RWPE1 (cell line): ENCODE measurements at regions not wholly inside any gene's neighbourhood (a gene's known extent, or its start where the extent isn't known, plus 50 kb on each side); places are given as distances from the start of the nearest gene placed in this dataset.

Experiments used
- CTCF ChIA-PET: fragments of 350-600 bp; sonication (Branson Sonifier 250); formaldehyde crosslinking; extraction: SDS; loops from one replicate; lab custom pipeline; 2021; lab: Yijun Ruan, JAX
- POLR2A ChIA-PET: fragments of 400-600 bp; formaldehyde crosslinking; extraction: SDS; loops from one replicate; lab custom pipeline; 2020; ENCODE audit warnings: antibody characterized with exemption; ENCODE audit not compliant: low non-redundant PET; lab: Yijun Ruan, JAX
- DNase-seq: peaks from one replicate; pipeline ENCODE4 v3.0.0; 2012; ENCODE audit warnings: low spot score
- H3K27ac ChIP-seq: fragments of 450-650 bp; 2 replicates; pipeline ENCODE4 v1.5.1; 2017
- TF ChIP-seq, protein P1 (sequence below): fragments of 450-650 bp; conservative IDR thresholded peaks from 2 replicates; pipeline ENCODE4 v1.5.1; 2017; ENCODE audit warnings: low read depth, mild to moderate bottlenecking

DNA sequence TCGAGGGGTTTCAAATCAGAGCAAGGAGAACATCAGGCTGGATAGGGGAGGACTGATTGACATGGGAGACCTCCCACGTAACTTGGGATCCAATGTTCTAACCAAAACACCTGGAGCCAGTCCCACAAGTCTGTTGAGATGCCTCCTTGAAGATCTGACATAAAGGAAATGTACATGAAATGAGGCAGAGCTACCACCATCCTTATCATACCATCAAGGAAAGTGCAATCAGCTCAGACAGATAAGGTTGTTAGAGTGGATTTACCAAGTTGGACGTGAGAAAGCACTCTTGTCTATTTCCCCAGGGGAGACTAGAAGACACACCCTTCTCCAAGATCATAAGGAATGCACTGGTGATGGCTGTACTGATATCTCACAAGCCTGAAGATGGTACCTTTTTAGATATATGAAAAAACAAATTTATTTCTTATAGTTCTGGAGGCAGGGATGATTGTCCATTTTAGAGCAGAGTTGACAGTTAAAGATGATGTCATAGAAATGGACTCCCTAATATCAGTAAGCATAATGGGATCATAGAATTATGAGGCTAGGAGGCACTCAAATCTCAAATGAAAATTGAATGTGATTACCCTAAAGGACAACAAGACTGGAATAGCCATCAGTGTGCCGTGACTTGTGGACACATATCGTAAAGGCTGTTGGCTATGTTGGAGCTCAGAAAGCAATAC is 129.1 kb upstream of the RAB4A start:
- no peak for DNase-seq
- POLR2A ChIA-PET = no interaction called here
- CTCF ChIA-PET = no interaction called here
- TF ChIP-seq, protein P1, sequence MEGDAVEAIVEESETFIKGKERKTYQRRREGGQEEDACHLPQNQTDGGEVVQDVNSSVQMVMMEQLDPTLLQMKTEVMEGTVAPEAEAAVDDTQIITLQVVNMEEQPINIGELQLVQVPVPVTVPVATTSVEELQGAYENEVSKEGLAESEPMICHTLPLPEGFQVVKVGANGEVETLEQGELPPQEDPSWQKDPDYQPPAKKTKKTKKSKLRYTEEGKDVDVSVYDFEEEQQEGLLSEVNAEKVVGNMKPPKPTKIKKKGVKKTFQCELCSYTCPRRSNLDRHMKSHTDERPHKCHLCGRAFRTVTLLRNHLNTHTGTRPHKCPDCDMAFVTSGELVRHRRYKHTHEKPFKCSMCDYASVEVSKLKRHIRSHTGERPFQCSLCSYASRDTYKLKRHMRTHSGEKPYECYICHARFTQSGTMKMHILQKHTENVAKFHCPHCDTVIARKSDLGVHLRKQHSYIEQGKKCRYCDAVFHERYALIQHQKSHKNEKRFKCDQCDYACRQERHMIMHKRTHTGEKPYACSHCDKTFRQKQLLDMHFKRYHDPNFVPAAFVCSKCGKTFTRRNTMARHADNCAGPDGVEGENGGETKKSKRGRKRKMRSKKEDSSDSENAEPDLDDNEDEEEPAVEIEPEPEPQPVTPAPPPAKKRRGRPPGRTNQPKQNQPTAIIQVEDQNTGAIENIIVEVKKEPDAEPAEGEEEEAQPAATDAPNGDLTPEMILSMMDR = no peak
- H3K27ac ChIP-seq = no peak overlapping the region

DNA sequence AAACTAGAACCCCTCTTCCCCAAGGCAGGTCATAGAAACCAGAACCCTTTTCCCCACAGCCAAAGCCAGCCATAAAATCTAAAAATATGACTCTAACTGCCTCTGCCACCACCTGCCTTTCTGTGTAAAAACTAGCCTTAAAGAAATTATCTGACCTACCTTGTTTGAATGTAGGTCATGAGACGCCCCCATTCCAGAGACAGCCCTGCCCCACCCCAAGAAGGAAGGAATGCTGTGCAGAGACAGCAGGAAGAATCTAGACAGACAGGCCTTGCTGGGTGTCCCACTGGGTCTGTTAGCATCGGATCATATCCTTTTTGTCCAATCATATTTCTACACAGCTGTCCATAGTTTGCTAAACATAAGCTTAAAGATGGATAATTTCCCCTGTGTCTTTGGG is 128.4 kb upstream of the RAB4A start:
- POLR2A ChIA-PET = no interaction called here
- no peak overlapping the region for H3K27ac ChIP-seq
- TF ChIP-seq, protein P1 = no peak
- CTCF ChIA-PET = no interaction called here
- DNase-seq = no peak

DNA sequence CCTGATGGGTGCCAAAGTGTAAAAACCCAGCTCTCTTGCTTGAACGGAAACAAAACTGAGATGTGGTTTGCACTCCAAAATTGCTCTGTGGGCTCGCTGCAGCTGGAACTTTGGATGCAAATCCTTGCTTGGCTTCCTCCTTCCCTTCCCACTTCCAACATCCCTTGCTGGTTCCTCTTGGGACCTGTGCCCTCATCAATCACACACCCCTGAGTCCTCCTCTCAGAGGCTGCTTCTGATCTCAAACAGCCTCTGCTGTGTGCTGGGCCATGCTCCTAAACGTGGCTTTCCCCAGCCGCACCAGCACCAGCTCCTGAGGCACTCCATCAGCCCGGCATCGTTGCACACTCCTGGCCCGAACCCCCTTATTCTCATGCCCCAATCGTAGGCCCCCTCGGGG is 124.3 kb upstream of the RAB4A start:
- H3K27ac ChIP-seq = no peak overlapping the region
- DNase-seq = no peak
- ChIA-PET POLR2A (no interaction called here), CTCF (interaction anchor here (0.6 kb wide), 1 partner anchor 877 kb away, joined by 3 read pairs; no protein-coding TSS in a partner anchor)
- TF ChIP-seq, protein P1 = no peak

DNA sequence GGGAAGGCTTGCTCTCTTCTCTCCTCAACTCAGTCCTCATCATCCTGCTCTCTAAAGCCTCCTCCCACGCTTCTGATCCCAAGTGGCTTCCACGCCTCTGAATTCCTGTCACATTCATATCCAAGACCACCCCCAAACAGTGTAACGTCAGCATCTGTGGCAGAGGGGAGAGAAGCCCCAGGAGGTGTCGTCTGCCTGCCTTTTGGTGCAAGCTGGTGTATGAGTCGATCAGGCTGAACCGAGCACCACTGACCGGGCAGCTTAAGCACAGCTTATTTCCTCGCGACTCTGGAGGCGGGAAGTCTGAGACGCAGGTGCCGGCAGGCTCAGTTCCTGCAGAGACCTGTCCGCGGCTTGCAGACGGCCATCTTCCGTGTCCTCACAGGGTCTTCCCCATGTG is 123.8 kb upstream of the RAB4A start:
- H3K27ac ChIP-seq = no peak overlapping the region
- no peak for DNase-seq
- TF ChIP-seq, protein P1 = no peak
- CTCF ChIA-PET = no interaction called here
- POLR2A ChIA-PET = no interaction called here

DNA sequence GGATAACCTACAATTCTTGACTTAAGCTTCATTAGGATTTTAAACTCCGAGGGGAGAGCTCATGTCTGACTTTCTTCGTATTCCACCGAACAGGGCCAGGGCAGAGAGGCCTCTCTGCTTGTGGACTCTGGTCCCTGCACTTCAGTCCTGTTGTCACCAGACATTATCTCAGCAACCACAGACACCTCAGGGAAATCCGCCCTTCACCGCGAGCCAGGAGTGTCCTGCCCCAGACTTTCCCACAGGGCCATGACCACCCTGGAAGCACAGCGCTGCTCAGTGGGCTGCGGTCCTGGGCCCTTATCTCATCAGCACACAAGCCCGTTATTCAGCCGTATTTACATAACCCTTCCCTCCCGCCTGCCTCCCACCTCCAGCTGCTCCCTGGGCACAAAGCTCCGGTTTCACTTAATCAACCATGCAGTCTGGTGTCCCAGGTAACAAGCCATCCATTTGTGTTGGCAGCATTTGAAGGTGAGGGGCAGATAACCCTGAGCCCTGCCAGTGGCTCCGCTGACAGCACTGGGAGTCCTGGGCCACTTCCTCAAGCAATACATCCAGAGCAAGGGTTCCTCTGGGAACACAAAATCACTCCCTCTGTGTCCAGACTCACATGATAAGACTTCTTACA is 122.8 kb upstream of the RAB4A start:
- no peak overlapping the region for H3K27ac ChIP-seq
- TF ChIP-seq, protein P1 = no peak
- ChIA-PET CTCF (no interaction called here), POLR2A (no interaction called here)
- no peak for DNase-seq

DNA sequence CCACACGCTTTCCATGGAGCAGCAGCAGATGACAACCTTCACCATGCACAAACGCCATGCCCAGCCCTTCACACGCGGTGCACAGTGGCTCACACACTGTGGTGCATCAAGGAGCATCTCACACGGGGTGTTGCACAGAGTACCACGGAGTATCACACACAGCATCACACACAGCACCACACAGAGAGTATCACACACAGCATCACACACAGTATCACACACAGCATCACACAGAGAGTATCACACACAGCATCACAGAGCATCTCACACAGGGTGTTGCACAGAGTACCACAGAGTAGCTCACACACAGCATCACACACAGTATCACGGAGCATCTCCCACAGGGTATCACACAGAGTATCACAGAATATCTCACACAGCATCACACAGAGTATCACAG is 122.2 kb upstream of the RAB4A start:
- POLR2A ChIA-PET = no interaction called here

More for the DNA sequence above, 122.2 kb upstream of the RAB4A start:
- CTCF ChIA-PET = no interaction called here
- no peak for DNase-seq
- TF ChIP-seq, protein P1 = no peak
- no peak overlapping the region for H3K27ac ChIP-seq
